ENCODE measurements at regions not wholly inside any gene's neighbourhood (a gene's known extent, or its start where the extent isn't known, plus 50 kb on each side); places are given as distances from the start of the nearest gene placed in this dataset.
A peak's percentile ranks its signal among the peaks of the same experiment; 100 is the strongest.

GRCh38 chr1:234932106-234932505, 196.5 kb downstream of the TOMM20 start:
- DNase-seq: no peak
- Histone ChIP-seq H3K27ac (ENCODE audit: low read depth in 1 of 2, low read length in 2 of 2) (peak overlapping the region in 1 of 2 donors; percentile 98), H4K20me1 (ENCODE audit: insufficient read depth, low read length) (no peaks in the 10 kb centered on the region), H3K79me2 (ENCODE audit: insufficient read depth, low read length) (no peaks in the 10 kb centered on the region), H3K9ac (ENCODE audit: insufficient read depth, low read length, poor library complexity, severe bottlenecking) (no peak overlapping the region), H3K27me3 (ENCODE audit: control insufficient read depth in 2 of 2, insufficient read depth in 2 of 2, low read length in 2 of 2) (no peaks in the 10 kb centered on the region), H3K4me1 (ENCODE audit: control insufficient read depth in 1 of 2, insufficient read depth in 2 of 2, low read length in 2 of 2) (peaks cover 51 to 82% of the 10 kb centered on the region in 2 donors), H3K36me3 (replicated peaks in 1 of 2; ENCODE audit: control insufficient read depth in 1 of 2, insufficient read depth in 2 of 2, low read length in 2 of 2) (no peaks in the 10 kb centered on the region), H3K9me3 (replicated peaks in 1 of 2; ENCODE audit: control insufficient read depth in 1 of 2, insufficient read depth in 1 of 2, low read length in 2 of 2) (no peaks in the 10 kb centered on the region), H3K4me3 (replicated peaks in 1 of 3; ENCODE audit: low read depth in 2 of 3, low read length in 3 of 3) (no peak overlapping the region), H2AFZ (ENCODE audit: insufficient read depth, low read depth, low read length, poor library complexity, severe bottlenecking) (no peak overlapping the region), H3K4me2 (replicated peaks; ENCODE audit: extremely low read depth, low read length, poor library complexity, severe bottlenecking) (no peak overlapping the region)
- 88% methylated on average over 5 of the region's 12 CpGs for WGBS (ENCODE audit: insufficient coverage)
- Mint-ChIP-seq H3K27ac (peak overlapping the region in 5 of 7 donors; percentile 53 to 99 (median 98)), H3K36me3 (peaks cover 6 to 7% of the 10 kb centered on the region in 2 donors), H3K4me3 (no peak overlapping the region), H3K4me1 (peaks cover 63% of the 10 kb centered on the region), H3K9me3 (peaks cover 0 to 2% (median 0%) of the 10 kb centered on the region in 7 donors), H3K27me3 (ENCODE audit: low read depth in 3 of 3) (peaks cover 0 to 1% (median 1%) of the 10 kb centered on the region in 3 donors)
- intact Hi-C loops (cut with micrococcal nuclease): loop anchor here (5.0 to 10.0 kb wide), 3 partner anchors 45 to 210 kb away; no protein-coding TSS in a partner anchor
- TF ChIP-seq, protein P1, sequence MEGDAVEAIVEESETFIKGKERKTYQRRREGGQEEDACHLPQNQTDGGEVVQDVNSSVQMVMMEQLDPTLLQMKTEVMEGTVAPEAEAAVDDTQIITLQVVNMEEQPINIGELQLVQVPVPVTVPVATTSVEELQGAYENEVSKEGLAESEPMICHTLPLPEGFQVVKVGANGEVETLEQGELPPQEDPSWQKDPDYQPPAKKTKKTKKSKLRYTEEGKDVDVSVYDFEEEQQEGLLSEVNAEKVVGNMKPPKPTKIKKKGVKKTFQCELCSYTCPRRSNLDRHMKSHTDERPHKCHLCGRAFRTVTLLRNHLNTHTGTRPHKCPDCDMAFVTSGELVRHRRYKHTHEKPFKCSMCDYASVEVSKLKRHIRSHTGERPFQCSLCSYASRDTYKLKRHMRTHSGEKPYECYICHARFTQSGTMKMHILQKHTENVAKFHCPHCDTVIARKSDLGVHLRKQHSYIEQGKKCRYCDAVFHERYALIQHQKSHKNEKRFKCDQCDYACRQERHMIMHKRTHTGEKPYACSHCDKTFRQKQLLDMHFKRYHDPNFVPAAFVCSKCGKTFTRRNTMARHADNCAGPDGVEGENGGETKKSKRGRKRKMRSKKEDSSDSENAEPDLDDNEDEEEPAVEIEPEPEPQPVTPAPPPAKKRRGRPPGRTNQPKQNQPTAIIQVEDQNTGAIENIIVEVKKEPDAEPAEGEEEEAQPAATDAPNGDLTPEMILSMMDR (IDR thresholded peaks at IDR 0.05): no peak

DNA sequence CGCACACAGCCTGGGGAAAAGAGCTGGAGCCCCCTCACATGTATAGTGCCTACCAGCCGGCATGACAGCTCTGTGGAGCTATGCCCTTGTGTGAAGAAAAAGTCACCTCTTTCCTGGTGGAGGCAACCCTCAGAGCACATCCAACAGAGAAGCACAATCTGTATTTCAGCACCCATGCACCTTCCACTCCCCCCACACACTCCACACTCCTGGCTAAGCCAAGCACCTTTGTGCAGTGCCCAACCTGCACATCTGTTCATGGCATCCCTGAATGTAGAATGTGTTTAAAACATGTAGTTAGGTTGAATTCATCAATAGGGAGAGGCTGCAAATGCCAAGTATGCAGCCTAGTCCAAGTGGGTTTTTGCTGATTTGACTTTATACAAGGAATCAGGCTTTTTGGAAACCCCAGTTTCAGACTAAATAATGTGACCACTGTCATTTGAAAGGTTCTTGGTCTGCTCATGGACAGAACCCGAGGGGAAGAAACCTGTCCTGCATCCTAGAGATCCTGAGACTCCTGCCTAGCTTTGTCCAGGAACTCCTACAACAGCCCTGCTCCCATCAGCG, 197.1 kb downstream of the TOMM20 start:
- H3K4me1 Mint-ChIP-seq: peaks cover 63% of the 10 kb centered on the region
- Histone ChIP-seq H4K20me1 (ENCODE audit: insufficient read depth, low read length) (no peaks in the 10 kb centered on the region), H3K36me3 (replicated peaks in 1 of 2; ENCODE audit: control insufficient read depth in 1 of 2, insufficient read depth in 2 of 2, low read length in 2 of 2) (no peaks in the 10 kb centered on the region), H3K9ac (ENCODE audit: insufficient read depth, low read length, poor library complexity, severe bottlenecking) (no peak overlapping the region), H2AFZ (ENCODE audit: insufficient read depth, low read depth, low read length, poor library complexity, severe bottlenecking) (no peak overlapping the region), H3K4me2 (replicated peaks; ENCODE audit: extremely low read depth, low read length, poor library complexity, severe bottlenecking) (no peak overlapping the region), H3K4me3 (replicated peaks in 1 of 3; ENCODE audit: low read depth in 2 of 3, low read length in 3 of 3) (no peak overlapping the region), H3K27ac (ENCODE audit: low read depth in 1 of 2, low read length in 2 of 2) (peak overlapping the region in 1 of 2 donors; percentile 38), H3K4me1 (ENCODE audit: control insufficient read depth in 1 of 2, insufficient read depth in 2 of 2, low read length in 2 of 2) (peaks cover 52 to 82% of the 10 kb centered on the region in 2 donors), H3K79me2 (ENCODE audit: insufficient read depth, low read length) (no peaks in the 10 kb centered on the region), H3K27me3 (ENCODE audit: control insufficient read depth in 2 of 2, insufficient read depth in 2 of 2, low read length in 2 of 2) (no peaks in the 10 kb centered on the region), H3K9me3 (replicated peaks in 1 of 2; ENCODE audit: control insufficient read depth in 1 of 2, insufficient read depth in 1 of 2, low read length in 2 of 2) (no peaks in the 10 kb centered on the region)
- H3K27ac Mint-ChIP-seq: peak overlapping the region in 2 of 7 donors; percentile 97 to 99
- peaks cover 0 to 3% (median 1%) of the 10 kb centered on the region in 3 donors for H3K27me3 Mint-ChIP-seq (ENCODE audit: low read depth in 3 of 3)
- H3K36me3 Mint-ChIP-seq: peaks cover 6 to 7% of the 10 kb centered on the region in 2 donors
- 100% methylated on average over 3 of the region's 4 CpGs for WGBS (ENCODE audit: insufficient coverage)
- intact Hi-C loops (cut with micrococcal nuclease): loop anchor here (5.0 to 10.0 kb wide), 3 partner anchors 44 to 209 kb away; no protein-coding TSS in a partner anchor
- TF ChIP-seq, protein P1 (IDR thresholded peaks at IDR 0.05): no peak
- peaks cover 0 to 2% (median 0%) of the 10 kb centered on the region in 7 donors for H3K9me3 Mint-ChIP-seq
- no peak for DNase-seq
- no peak overlapping the region for H3K4me3 Mint-ChIP-seq

Data from CD14-positive monocyte (primary cell).